HL-60 (cell line): ENCODE measurements at regions not wholly inside any gene's neighbourhood (a gene's known extent, or its start where the extent isn't known, plus 50 kb on each side); places are given as distances from the start of the nearest gene placed in this dataset.
"Not testable (repeated sequence)": the region's sequence is repeated elsewhere in the genome, so short reads cannot be mapped to it uniquely, and the experiment has no call there.

Experiments
- DNase-seq, 2 experiments: peaks; one replicate each; pipeline ENCODE4 v3.0.0-alpha.2; 2010 to 2020; ENCODE audit warnings: low read depth in 1 of 2, low spot score in 1 of 2
- H3K27ac ChIP-seq: fragments of 250-450 bp; sonication (Bioruptor Pico); replicated peaks from 2 replicates; pipeline ENCODE4 v1.5.1; 2020; ENCODE audit warnings: mild to moderate bottlenecking, moderate library complexity
- H3K27me3 ChIP-seq: fragments of 250-450 bp; sonication (Bioruptor Pico); 2 replicates; pipeline ENCODE4 v1.5.1; 2021; ENCODE audit warnings: mild to moderate bottlenecking, moderate library complexity; ENCODE audit not compliant: insufficient read depth, poor library complexity, severe bottlenecking
- H3K4me3 ChIP-seq: replicated peaks from 2 replicates; pipeline ENCODE4 v1.5.1; 2011; ENCODE audit warnings: mild to moderate bottlenecking, control low read depth, low read length; ENCODE audit not compliant: insufficient read depth
- GABPA ChIP-seq: IDR thresholded peaks from 2 replicates; pipeline ENCODE4 v1.6.1; 2012; ENCODE audit warnings: low read depth
- POLR2AphosphoS5 ChIP-seq: IDR thresholded peaks from 2 replicates; pipeline ENCODE4 v1.6.1; 2012; ENCODE audit warnings: low read depth
- SPI1 ChIP-seq: IDR thresholded peaks from 2 replicates; pipeline ENCODE4 v1.6.1; 2012; ENCODE audit warnings: low read depth, mild to moderate bottlenecking, borderline replicate concordance
- TF ChIP-seq, protein P1 (sequence below): IDR thresholded peaks from 2 replicates; pipeline ENCODE4 v1.6.1; 2012; ENCODE audit warnings: low read depth; ENCODE audit not compliant: insufficient replicate concordance
- TF ChIP-seq, protein P2 (sequence below): IDR thresholded peaks from one replicate; pipeline ENCODE4 v1.5.1; 2011; ENCODE audit warnings: low read length, control low read depth, inconsistent platforms; ENCODE audit not compliant: insufficient read depth

DNA sequence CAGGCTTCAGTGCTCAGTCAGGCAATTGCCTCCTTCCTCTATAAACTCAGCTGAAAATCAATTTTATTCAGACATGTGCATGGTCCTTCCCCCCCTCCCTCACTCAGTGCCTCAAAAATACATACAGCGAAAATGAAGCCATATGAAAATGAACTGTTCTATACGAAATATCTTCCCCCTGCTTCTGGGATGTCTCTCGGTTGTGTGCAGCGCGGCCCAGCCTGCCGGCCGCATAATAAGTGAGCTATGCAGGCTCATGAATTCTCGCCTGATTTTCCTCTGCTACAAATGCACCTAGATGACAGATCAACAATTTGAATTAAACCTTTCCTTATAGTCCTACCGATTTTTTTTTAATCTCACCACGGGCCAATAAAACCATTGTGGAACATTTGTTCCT lies 252.9 kb downstream of the CRLF2 start:
- TF ChIP-seq, protein P1, sequence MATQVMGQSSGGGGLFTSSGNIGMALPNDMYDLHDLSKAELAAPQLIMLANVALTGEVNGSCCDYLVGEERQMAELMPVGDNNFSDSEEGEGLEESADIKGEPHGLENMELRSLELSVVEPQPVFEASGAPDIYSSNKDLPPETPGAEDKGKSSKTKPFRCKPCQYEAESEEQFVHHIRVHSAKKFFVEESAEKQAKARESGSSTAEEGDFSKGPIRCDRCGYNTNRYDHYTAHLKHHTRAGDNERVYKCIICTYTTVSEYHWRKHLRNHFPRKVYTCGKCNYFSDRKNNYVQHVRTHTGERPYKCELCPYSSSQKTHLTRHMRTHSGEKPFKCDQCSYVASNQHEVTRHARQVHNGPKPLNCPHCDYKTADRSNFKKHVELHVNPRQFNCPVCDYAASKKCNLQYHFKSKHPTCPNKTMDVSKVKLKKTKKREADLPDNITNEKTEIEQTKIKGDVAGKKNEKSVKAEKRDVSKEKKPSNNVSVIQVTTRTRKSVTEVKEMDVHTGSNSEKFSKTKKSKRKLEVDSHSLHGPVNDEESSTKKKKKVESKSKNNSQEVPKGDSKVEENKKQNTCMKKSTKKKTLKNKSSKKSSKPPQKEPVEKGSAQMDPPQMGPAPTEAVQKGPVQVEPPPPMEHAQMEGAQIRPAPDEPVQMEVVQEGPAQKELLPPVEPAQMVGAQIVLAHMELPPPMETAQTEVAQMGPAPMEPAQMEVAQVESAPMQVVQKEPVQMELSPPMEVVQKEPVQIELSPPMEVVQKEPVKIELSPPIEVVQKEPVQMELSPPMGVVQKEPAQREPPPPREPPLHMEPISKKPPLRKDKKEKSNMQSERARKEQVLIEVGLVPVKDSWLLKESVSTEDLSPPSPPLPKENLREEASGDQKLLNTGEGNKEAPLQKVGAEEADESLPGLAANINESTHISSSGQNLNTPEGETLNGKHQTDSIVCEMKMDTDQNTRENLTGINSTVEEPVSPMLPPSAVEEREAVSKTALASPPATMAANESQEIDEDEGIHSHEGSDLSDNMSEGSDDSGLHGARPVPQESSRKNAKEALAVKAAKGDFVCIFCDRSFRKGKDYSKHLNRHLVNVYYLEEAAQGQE = no peak
- TF ChIP-seq GABPA (no peak), POLR2AphosphoS5 (no peak), SPI1 (no peak)
- TF ChIP-seq, protein P2, sequence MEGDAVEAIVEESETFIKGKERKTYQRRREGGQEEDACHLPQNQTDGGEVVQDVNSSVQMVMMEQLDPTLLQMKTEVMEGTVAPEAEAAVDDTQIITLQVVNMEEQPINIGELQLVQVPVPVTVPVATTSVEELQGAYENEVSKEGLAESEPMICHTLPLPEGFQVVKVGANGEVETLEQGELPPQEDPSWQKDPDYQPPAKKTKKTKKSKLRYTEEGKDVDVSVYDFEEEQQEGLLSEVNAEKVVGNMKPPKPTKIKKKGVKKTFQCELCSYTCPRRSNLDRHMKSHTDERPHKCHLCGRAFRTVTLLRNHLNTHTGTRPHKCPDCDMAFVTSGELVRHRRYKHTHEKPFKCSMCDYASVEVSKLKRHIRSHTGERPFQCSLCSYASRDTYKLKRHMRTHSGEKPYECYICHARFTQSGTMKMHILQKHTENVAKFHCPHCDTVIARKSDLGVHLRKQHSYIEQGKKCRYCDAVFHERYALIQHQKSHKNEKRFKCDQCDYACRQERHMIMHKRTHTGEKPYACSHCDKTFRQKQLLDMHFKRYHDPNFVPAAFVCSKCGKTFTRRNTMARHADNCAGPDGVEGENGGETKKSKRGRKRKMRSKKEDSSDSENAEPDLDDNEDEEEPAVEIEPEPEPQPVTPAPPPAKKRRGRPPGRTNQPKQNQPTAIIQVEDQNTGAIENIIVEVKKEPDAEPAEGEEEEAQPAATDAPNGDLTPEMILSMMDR = no peak
- no peak overlapping the region for H3K4me3 ChIP-seq
- no peak for DNase-seq
- no peaks in the 10 kb centered on the region for H3K27me3 ChIP-seq
- H3K27ac ChIP-seq = no peak overlapping the region

DNA sequence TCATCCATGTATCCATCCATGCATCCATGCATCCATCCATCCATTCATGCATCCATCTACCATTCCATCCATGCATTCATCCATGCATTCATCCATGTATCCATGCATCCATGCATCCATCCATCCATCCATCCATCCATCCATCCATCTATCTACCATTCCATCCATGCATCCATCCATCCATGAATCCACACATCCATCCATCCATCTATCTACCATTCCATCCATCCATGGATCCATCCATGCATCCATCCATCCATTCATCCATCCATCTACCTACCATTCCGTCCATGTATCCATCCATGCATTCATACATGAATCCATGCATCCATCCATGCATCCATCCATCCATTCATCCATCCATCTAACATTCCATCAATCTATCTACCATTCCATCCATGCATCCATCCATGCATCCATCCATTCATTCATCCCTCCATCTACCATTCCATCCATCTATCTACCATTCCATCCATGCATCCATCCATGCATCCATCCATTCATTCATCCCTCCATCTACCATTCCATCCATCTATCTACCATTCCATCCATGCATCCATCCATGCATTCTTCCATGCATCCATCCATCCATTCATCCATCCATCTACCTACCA lies 257.2 kb downstream of the CRLF2 start:
- H3K27me3 ChIP-seq, H3K27ac ChIP-seq, H3K4me3 ChIP-seq, DNase-seq: not testable (repeated sequence)

DNA sequence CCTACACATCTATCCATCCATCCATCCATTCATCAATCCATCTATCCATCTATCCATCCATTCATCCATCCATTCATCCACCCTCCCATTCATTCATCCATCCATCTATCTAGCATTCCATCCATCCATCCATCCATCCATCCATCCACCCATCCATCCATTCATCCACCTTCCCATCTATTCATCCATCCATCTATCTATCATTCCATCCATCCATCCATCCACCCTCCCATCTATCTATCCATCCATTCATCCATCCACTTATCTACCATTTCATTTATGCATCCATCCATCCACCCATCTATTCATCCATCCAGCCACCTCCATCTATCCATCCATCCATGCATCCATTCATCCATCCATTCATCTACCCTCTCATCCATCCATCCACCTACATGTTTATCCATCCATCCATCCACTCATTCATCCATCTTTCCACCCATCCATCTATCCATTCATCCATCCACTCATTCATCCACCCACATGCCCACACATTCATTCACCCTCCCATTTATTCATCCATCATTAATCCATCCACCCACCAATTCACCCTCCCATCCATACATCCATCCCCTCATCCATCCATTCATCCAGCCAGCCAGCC lies 258.5 kb downstream of the CRLF2 start:
- H3K27ac ChIP-seq = no peak overlapping the region
- H3K27me3 ChIP-seq = no peaks in the 10 kb centered on the region
- TF ChIP-seq, protein P1 = no peak
- TF ChIP-seq SPI1 (no peak), POLR2AphosphoS5 (no peak), GABPA (no peak)
- TF ChIP-seq, protein P2 = no peak
- no peak overlapping the region for H3K4me3 ChIP-seq
- DNase-seq = no peak

DNA sequence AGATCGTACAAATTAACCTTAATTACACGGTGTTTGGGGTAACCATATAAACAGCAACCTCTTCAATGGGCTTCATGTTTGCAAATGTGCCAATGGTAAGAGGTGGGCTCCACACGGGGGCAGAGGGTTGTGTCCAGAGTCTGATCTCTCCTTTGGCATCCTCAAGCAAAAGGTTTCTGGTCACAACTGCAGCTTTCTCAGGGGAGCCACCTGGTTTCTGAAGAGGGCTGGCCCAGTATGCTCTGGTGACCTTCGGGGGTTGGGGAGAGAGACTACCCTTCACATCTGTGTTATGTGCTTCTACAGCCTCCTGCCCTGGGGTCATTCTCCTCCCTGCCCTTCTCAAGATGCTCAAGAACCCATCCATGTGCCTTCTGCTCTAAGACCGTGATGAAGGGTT lies 259.6 kb downstream of the CRLF2 start:
- no peak for DNase-seq
- no peak overlapping the region for H3K27ac ChIP-seq
- no peak overlapping the region for H3K4me3 ChIP-seq
- no peaks in the 10 kb centered on the region for H3K27me3 ChIP-seq
- TF ChIP-seq, protein P2 = no peak
- TF ChIP-seq POLR2AphosphoS5 (no peak), SPI1 (no peak), GABPA (no peak)
- TF ChIP-seq, protein P1 = no peak

DNA sequence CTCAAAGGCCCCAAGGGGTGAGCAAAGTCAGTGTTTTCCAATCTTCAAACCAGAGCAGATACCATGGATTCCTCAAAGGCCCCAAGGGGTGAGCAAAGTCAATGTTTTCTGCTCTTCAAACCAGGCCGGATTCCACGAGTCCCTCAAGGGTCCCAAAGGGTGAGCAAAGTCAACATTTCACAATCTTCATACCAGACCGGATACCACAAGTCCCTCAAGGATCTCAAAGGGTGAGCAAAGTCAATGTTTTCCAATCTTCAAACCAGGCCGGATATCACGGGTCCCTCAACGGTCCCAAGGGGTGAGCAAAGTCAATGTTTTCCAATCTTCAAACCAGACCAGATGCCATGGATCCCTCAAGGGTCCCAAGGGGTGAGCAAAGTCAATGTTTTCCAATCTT lies 265.2 kb downstream of the CRLF2 start:
- H3K27me3 ChIP-seq, H3K27ac ChIP-seq, H3K4me3 ChIP-seq, DNase-seq: not testable (repeated sequence)
